ENCODE measurements at regions not wholly inside any gene's neighbourhood (a gene's known extent, or its start where the extent isn't known, plus 50 kb on each side); places are given as distances from the start of the nearest gene placed in this dataset.

- DNase-seq (ENCODE audit: low read depth, low spot score) = no peak
Measured at GRCh38 chr10:88127269-88127668, 263.8 kb downstream of the PTEN start.

- no peak for DNase-seq (ENCODE audit: low read depth, low spot score)
Measured at GRCh38 chr10:88127766-88128165, 264.3 kb downstream of the PTEN start.

DNA sequence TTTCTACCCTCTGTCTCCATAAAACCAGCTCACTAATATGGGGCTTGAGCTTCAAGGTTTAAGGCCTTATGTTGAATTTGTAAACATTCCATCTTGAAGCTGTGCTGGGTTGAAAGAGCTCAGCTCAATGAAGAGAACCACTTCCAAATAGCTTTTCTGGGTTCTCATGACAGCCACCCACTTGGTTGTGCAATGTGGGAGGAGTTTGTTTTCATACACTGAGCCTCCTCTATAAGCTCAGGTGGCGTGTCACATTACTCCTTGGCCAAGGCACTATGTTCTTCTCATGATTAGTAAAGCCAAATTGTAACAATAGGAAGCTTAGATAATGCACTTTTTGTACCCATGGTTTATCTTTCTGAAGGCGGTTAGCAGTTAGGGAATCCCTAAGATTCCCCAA lies 265.6 kb downstream of the PTEN start:
- no peak for DNase-seq (ENCODE audit: low read depth, low spot score)

DNA sequence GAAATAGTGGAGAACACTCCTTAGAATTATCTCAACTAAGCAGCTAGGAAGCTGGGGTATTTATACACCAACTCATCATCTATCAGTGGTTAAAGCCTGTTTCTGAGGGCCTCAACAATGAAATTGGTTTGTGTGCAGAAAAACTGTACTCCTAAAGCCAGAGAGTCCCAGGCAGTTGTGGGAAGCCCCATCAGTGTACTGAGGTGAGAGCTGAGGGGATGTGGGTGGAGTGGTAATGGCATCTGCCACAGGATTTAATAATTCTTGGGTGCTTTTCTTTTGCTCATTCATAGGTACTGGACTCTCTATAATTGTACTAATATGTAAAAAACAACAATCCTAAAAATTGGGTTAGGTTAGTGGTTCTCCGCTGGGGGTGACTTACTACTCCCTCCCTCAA lies 267.5 kb downstream of the PTEN start:
- DNase-seq (ENCODE audit: low read depth, low spot score) = no peak

- no peak for DNase-seq (ENCODE audit: low read depth, low spot score)
Measured at GRCh38 chr10:88131511-88132139, 268.2 kb downstream of the PTEN start.

- DNase-seq (ENCODE audit: low read depth, low spot score) = no peak
Measured at GRCh38 chr10:88136712-88137111, 273.3 kb downstream of the PTEN start.

- no peak for DNase-seq (ENCODE audit: low read depth, low spot score)
Measured at GRCh38 chr10:88138319-88138848, 275.0 kb downstream of the PTEN start.

DNA sequence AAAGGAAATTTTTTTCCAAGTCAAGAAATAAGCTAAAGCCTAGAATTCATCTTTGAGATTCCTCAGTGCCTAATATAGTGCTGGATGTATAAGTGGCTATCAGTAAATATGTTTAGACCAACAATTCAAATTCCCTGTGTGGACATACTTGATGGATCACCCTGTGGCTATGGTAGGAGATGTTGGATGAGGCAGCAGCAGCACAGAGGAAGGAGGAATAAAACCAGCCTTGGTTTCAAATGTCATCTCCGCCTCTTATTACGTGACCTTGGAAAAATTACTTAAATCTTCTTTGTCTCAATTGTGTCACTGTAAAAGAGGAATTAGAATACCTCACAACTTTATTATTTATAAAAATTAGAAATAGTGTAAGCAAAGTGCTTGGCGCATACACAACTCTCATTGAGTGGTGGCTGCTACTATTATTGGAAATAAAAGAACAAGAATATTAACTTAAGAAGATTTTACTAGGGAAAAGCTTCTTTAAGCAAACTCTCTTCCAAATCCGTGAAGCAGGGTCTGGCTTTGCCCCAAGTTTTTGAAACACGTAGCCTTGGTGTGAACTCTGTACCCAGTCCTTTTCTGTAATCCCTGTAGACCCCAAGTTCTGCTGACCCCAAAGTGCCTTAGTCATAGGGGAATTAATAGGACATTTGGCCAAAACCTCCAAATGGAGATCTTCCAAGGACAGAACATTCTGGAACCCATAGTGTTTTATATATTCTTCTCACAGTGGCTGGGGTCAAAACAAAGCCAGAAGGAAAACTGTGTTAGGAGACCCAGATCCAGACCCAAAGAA lies 283.8 kb downstream of the PTEN start:
- DNase-seq (ENCODE audit: low read depth, low spot score) = no peak

DNA sequence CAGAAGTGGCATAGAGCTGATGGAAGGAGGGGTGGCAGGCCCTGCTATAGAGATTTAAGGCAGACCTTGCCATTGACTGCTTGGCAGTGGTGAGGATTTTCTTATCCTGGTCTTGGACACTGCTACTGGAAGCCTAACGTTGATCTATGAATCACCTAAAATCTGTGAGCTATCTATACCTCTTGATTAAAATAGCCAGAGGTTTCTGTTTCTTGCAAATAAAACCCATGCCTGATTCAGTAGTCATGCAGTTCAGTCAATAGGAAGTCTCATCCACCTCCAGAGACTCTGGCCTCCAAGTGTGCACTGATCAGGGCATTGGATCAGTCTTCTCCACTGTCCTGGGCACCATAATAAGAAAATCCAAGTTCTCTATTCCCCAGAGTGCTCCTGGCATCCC lies 286.5 kb downstream of the PTEN start:
- DNase-seq (ENCODE audit: low read depth, low spot score) = no peak

GRCh38 chr10:88150339-88150738 lies 286.9 kb downstream of the PTEN start:
- DNase-seq (ENCODE audit: low read depth, low spot score) = no peak

DNA sequence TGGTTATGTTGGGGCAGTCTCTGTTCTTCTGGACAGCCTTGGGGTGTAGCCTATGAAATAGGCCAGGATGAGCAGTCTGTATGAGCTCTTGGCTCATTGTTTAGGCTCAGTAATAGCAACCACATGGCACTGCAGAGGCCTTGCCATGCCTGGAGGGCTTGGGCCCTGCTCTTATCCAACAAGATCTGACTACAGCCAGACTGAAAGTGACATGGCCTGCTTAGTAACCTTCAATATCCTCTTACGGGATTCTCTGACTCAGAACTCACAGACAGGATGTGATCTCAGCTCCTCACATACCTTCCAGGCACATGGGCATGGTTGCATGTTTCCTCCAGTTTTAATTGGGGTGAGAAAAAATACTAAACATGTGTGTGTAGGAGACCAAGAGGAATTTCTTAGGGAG lies 289.3 kb downstream of the PTEN start:
- no peak for DNase-seq (ENCODE audit: low read depth, low spot score)

- DNase-seq (ENCODE audit: low read depth, low spot score) = no peak
Measured at GRCh38 chr10:88154596-88155250, 291.3 kb downstream of the PTEN start.

- DNase-seq (ENCODE audit: low read depth, low spot score) = no peak
Measured at GRCh38 chr10:88156341-88156740, 292.9 kb downstream of the PTEN start.

- DNase-seq (ENCODE audit: low read depth, low spot score) = no peak
Measured at GRCh38 chr10:88157981-88158465, 294.6 kb downstream of the PTEN start.

GRCh38 chr10:88158526-88159122 lies 295.2 kb downstream of the PTEN start:
- DNase-seq (ENCODE audit: low read depth, low spot score) = no peak

GRCh38 chr10:88159127-88159829 lies 295.9 kb downstream of the PTEN start:
- DNase-seq (ENCODE audit: low read depth, low spot score) = no peak

GRCh38 chr10:88161070-88161469 lies 297.6 kb downstream of the PTEN start:
- DNase-seq (ENCODE audit: low read depth, low spot score) = no peak

DNA sequence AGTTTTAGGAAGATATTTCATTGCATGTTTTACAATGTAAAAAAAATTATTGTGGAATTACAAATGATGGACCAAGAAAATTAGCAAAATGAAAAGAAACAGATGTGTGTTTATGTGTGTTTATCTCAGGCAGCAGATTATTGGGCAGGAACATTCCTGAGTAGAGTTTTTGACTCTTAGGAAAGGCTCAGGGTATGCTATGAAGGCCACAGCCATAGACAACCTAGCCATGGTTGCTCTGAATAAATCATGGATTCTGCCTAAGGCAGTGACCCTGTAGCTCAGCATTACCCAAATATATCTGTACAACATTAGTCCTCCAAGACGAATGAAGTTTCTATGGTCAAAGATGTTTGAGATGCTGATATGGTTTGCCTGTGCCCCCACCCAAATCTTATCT lies 298.3 kb downstream of the PTEN start:
- no peak for DNase-seq (ENCODE audit: low read depth, low spot score)

- no peak for DNase-seq (ENCODE audit: low read depth, low spot score)
Measured at GRCh38 chr10:88162852-88163251, 299.4 kb downstream of the PTEN start.

DNA sequence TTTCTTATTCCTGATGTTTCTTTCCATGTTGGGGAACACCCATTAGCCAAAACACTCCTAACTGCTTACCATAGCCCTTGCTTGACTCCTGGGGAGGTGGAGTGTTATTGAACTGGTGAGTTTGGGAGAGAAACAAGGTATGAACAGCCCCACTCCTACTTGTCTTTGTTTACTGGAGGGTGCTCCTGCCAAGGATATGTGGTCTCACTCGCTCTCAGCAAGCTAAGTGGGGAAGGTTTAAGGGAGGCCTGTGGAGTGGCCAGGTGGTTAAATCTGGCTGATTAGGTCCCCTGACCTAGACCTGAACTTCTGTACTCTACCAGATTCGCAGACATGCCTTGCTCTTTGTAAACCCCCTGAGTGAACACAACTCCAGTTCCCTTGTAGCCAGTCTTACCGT lies 300.1 kb downstream of the PTEN start:
- no peak for DNase-seq (ENCODE audit: low read depth, low spot score)

DNA sequence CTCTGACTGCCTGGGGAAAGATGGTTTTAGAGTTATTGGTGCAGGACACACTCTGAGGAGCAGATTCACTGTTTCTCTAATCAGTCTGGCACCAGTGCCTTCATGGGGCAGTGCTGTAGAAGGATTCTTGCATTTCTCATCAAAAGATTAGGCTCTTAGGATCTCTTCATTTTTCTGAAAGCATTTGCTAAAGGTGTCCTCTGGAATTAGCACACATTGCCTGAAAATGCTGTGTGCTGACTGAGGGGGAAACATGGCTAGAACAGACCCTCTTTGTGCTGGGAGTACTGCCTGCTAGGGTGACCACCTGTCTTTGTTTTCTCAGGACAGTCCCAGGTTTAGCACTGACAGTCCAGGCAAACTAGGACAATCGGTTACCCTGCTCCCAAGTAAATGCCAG lies 301.0 kb downstream of the PTEN start:
- DNase-seq (ENCODE audit: low read depth, low spot score) = no peak

Data from brain pericyte (primary cell).